ENCODE measurements at regions not wholly inside any gene's neighbourhood (a gene's known extent, or its start where the extent isn't known, plus 50 kb on each side); places are given as distances from the start of the nearest gene placed in this dataset.
"Not testable (repeated sequence)": the region's sequence is repeated elsewhere in the genome, so short reads cannot be mapped to it uniquely, and the experiment has no call there.

GRCh38 chr4:131002132-131002531 lies 1906.2 kb downstream of the C4orf33 start:
- Histone ChIP-seq H3K4me3 (ENCODE audit: insufficient read depth, low read length) (no peak overlapping the region), H2AFZ (ENCODE audit: low read length) (no peak overlapping the region), H3K9me3 (ENCODE audit: low read depth, low read length) (peaks cover 3% of the 10 kb centered on the region), H3K4me2 (ENCODE audit: insufficient read depth, low read length) (no peak overlapping the region), H3K79me2 (ENCODE audit: insufficient read depth, low read length) (no peaks in the 10 kb centered on the region), H4K20me1 (ENCODE audit: insufficient read depth, low read length) (no peaks in the 10 kb centered on the region), H3K36me3 (ENCODE audit: insufficient read depth, low read length) (no peaks in the 10 kb centered on the region), H3K4me1 (ENCODE audit: insufficient read depth, low read length) (no peaks in the 10 kb centered on the region), H3K27me3 (ENCODE audit: insufficient read depth, low read length) (no peaks in the 10 kb centered on the region), H3K27ac (ENCODE audit: low read depth, low read length) (no peak overlapping the region)
- no peak for TF ChIP-seq CTCF (IDR thresholded peaks at IDR 0.05; ENCODE audit: extremely low read depth, low read depth, low read length)
- no peak for DNase-seq (ENCODE audit: insufficient read length, low spot score, missing footprints)

GRCh38 chr4:131006388-131006787 lies 1910.4 kb downstream of the C4orf33 start:
- Histone ChIP-seq H2AFZ (ENCODE audit: low read length) (no peak overlapping the region), H3K4me1 (ENCODE audit: insufficient read depth, low read length) (no peaks in the 10 kb centered on the region), H3K79me2 (ENCODE audit: insufficient read depth, low read length) (no peaks in the 10 kb centered on the region), H3K36me3 (ENCODE audit: insufficient read depth, low read length) (no peaks in the 10 kb centered on the region), H3K27ac (ENCODE audit: low read depth, low read length) (no peak overlapping the region), H3K4me2 (ENCODE audit: insufficient read depth, low read length) (no peak overlapping the region), H3K9me3 (ENCODE audit: low read depth, low read length) (peaks cover 3% of the 10 kb centered on the region), H3K27me3 (ENCODE audit: insufficient read depth, low read length) (no peaks in the 10 kb centered on the region), H4K20me1 (ENCODE audit: insufficient read depth, low read length) (no peaks in the 10 kb centered on the region), H3K4me3 (ENCODE audit: insufficient read depth, low read length) (no peak overlapping the region)
- no peak for TF ChIP-seq CTCF (IDR thresholded peaks at IDR 0.05; ENCODE audit: extremely low read depth, low read depth, low read length)
- DNase-seq (ENCODE audit: insufficient read length, low spot score, missing footprints): no peak

- H4K20me1 ChIP-seq (ENCODE audit: insufficient read depth, low read length); H3K4me3 ChIP-seq (ENCODE audit: insufficient read depth, low read length); H3K4me2 ChIP-seq (ENCODE audit: insufficient read depth, low read length); DNase-seq (ENCODE audit: insufficient read length, low spot score, missing footprints); H3K4me1 ChIP-seq (ENCODE audit: insufficient read depth, low read length); H3K27me3 ChIP-seq (ENCODE audit: insufficient read depth, low read length); H2AFZ ChIP-seq (ENCODE audit: low read length); H3K36me3 ChIP-seq (ENCODE audit: insufficient read depth, low read length); H3K27ac ChIP-seq (ENCODE audit: low read depth, low read length); H3K79me2 ChIP-seq (ENCODE audit: insufficient read depth, low read length); H3K9me3 ChIP-seq (ENCODE audit: low read depth, low read length): not testable (repeated sequence)
Observed at GRCh38 chr4:131011961-131012360, 1916.0 kb downstream of the C4orf33 start.

- H3K79me2 ChIP-seq (ENCODE audit: insufficient read depth, low read length): no peaks in the 10 kb centered on the region
- no peak for DNase-seq (ENCODE audit: insufficient read length, low spot score, missing footprints)
- H3K9me3 ChIP-seq (ENCODE audit: low read depth, low read length): no peaks in the 10 kb centered on the region
- no peak overlapping the region for H2AFZ ChIP-seq (ENCODE audit: low read length)
- no peak overlapping the region for H3K27ac ChIP-seq (ENCODE audit: low read depth, low read length)
- no peaks in the 10 kb centered on the region for H3K4me1 ChIP-seq (ENCODE audit: insufficient read depth, low read length)
- no peak overlapping the region for H3K4me2 ChIP-seq (ENCODE audit: insufficient read depth, low read length)
- H4K20me1 ChIP-seq (ENCODE audit: insufficient read depth, low read length): no peaks in the 10 kb centered on the region
- no peak for TF ChIP-seq CTCF (IDR thresholded peaks at IDR 0.05; ENCODE audit: extremely low read depth, low read depth, low read length)
- no peaks in the 10 kb centered on the region for H3K36me3 ChIP-seq (ENCODE audit: insufficient read depth, low read length)
- H3K27me3 ChIP-seq (ENCODE audit: insufficient read depth, low read length): no peaks in the 10 kb centered on the region
- H3K4me3 ChIP-seq (ENCODE audit: insufficient read depth, low read length): no peak overlapping the region
Observed at GRCh38 chr4:131013226-131013625, 1917.3 kb downstream of the C4orf33 start.
